GM10248 (cell line): ENCODE measurements at regions not wholly inside any gene's neighbourhood (a gene's known extent, or its start where the extent isn't known, plus 50 kb on each side); places are given as distances from the start of the nearest gene placed in this dataset.
"Not testable (repeated sequence)": the region's sequence is repeated elsewhere in the genome, so short reads cannot be mapped to it uniquely, and the experiment has no call there.

ENCODE experiments used
- CTCF ChIA-PET: fragments of 300-600 bp; sonication (Branson Sonifier 250); formaldehyde crosslinking; extraction: SDS; loops from one replicate; lab custom pipeline; 2021; ENCODE audit warnings: antibody characterized with exemption; lab: Yijun Ruan, JAX
- POLR2A ChIA-PET: fragments of 350-650 bp; sonication (Branson Sonifier 250); formaldehyde crosslinking; extraction: SDS; loops from one replicate; lab custom pipeline; 2020; ENCODE audit warnings: antibody characterized with exemption; lab: Yijun Ruan, JAX
- DNase-seq: peaks from one replicate; pipeline ENCODE4 v3.0.0; 2012; ENCODE audit errors: extremely low spot score
- CTCF ChIP-seq: IDR thresholded peaks from 2 replicates; pipeline ENCODE4 v1.5.1; 2012; ENCODE audit warnings: mild to moderate bottlenecking, low read depth; ENCODE audit errors: extremely low read depth, missing control alignments, control extremely low read depth

- ChIA-PET CTCF (no interaction called here), POLR2A (no interaction called here)
- TF ChIP-seq CTCF: no peak
- DNase-seq: no peak
Observed at GRCh38 chr22:47401976-47402770, 639.7 kb downstream of the TBC1D22A start.

- POLR2A ChIA-PET: no interaction called here
- no peak for DNase-seq
- CTCF ChIA-PET: no interaction called here
- TF ChIP-seq CTCF: no peak
Observed at GRCh38 chr22:47401592-47401898, 639.1 kb downstream of the TBC1D22A start.

GRCh38 chr22:47400701-47401591, 638.5 kb downstream of the TBC1D22A start:
- DNase-seq: no peak

GRCh38 chr22:47400131-47400530, 637.7 kb downstream of the TBC1D22A start:
- CTCF ChIA-PET, POLR2A ChIA-PET, DNase-seq: not testable (repeated sequence)

More at GRCh38 chr22:47400701-47401591, 638.5 kb downstream of the TBC1D22A start:
- no peak for TF ChIP-seq CTCF
- ChIA-PET CTCF (no interaction called here), POLR2A (no interaction called here)

GRCh38 chr22:47398921-47399790, 636.7 kb downstream of the TBC1D22A start:
- no peak for TF ChIP-seq CTCF
- ChIA-PET CTCF (no interaction called here), POLR2A (no interaction called here)
- DNase-seq: no peak

GRCh38 chr22:47398491-47398890, 636.0 kb downstream of the TBC1D22A start:
- TF ChIP-seq CTCF: no peak
- ChIA-PET POLR2A (no interaction called here), CTCF (no interaction called here)
- DNase-seq: no peak
